Stimulated activated CD4-positive, alpha-beta T cell treated with anti-CD3 and anti-CD28 coated beads, Interleukin-1b, Interleukin-23, amount 100 ng/mL, for 48 hours (primary cell): ENCODE measurements at regions not wholly inside any gene's neighbourhood (a gene's known extent, or its start where the extent isn't known, plus 50 kb on each side); places are given as distances from the start of the nearest gene placed in this dataset.
"Not testable (repeated sequence)": the region's sequence is repeated elsewhere in the genome, so short reads cannot be mapped to it uniquely, and the experiment has no call there.

ENCODE experiments used
- DNase-seq: peaks from one replicate; pipeline ENCODE4 v3.0.0-alpha.2; 2020

DNA sequence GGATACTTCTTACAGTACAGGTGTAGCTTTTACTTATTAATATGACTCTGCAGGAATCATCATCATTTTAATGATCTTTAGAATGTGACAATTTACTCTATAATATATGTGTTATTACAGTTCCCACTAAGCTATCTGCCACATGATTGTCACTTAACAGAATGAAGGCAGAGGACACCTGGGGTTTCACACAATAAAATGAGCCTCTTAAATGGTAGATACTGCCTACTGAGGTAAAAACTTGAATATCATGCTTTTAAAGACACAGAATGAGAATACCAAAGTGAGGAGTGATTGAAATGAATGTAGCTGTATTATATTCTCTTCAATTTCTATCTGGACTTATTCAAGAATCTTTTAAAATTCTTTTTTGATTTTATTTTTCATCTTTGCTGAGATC lies 1255.3 kb upstream of the LRRN3 start:
- no peak for DNase-seq

DNA sequence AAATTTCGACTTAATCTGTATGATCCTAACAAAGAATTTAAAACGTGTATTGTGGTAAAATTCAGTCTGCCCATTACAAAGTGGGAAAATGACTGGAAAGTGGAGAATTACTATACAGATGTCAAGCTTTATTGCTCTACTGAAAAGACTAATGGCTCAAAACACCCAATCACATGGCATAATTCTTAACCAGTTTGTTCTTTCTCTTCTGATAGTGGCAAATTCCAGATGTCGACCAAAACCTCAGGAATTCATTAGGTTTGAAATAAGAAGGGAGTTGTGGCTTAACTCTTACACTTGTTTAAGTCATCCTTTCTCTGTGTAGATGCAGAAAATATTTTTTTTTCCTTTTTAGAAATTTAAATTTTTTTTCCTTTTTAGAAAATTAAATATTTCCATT lies 1254.9 kb upstream of the LRRN3 start:
- no peak for DNase-seq

DNA sequence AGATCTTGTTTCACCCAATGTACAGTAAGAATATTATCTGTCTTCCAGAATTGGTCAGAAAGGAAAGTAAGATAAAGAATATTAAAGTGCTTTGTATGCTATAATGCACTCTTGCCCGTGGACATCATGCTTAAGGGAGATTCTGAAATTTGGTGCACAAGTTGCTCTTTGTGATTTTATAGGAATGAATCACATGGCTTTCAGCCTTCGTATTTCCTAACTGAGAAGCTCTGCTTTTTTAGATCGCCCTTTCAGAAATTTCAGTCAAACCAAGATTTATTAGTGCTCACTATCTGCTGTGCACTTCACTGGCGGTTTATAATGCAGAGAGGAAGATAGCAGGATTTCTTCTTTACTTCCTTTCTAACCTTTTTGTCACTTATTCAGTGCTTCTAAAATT lies 1248.5 kb upstream of the LRRN3 start:
- DNase-seq = no peak

DNA sequence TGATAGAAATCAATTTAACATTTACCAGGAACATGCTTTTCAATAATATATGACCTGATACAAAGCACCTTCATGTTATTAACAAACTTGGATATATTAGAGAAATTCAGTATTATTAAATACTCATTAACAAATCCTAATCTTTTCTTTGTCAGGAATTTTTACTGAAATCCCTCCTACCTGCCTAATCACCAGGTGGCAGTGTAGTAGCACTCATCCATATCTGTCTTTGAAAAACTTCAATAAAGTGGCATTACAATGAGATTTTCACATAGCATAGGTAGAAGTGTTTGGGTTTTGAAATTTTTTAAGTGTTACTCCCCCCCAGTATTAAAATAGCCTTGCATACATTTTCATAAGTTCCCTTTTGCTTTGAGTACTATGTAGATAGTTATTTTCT lies 1246.6 kb upstream of the LRRN3 start:
- DNase-seq = no peak

DNA sequence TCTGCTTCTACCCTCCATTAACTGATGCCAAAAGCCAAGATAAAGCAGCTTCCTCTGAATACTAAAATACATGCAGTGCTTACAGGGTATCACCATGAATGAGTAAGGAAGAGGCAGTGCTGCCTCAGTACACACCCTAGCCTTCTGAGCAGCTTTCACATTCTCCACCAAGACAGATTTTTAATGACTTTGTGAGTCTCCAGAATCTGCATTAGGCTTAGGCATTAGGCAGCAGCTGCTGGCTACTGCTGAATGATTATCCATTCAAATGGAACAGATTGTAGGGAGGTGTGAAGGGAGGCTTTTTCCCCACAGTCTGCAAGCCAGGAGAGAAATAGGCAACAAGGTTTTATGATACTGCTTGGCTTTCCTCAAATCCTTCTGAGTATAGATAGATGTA lies 1226.7 kb upstream of the LRRN3 start:
- no peak for DNase-seq

DNA sequence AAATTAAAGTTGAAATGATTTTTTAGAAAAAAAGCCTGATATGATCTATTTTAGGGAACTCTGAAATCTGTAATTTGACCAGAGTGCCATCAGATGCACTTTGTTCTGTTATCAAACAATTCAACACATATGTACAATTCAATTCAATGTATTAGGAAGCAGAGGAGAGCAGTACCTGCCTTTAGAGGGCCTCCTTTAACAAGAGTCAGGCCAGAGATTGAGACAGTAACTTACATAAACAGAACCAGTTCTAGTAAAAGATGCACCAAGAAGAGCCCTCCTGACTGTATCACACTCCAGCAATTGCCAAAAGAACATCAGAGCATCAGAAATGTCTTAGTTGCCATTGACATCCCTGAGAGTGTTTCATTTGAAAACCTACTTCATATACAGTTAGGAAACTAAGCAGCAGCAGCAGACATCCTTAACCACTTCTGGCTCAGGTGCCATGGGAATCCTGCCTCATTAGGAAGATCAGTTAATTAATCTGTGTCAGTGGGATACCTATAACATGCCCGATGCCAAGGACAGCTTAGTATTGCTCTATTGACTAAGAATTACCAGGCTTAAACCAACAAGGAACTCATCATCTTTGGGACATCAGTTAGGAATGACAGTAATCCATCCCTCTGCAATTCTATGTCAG lies 1222.6 kb upstream of the LRRN3 start:
- DNase-seq = no peak

DNA sequence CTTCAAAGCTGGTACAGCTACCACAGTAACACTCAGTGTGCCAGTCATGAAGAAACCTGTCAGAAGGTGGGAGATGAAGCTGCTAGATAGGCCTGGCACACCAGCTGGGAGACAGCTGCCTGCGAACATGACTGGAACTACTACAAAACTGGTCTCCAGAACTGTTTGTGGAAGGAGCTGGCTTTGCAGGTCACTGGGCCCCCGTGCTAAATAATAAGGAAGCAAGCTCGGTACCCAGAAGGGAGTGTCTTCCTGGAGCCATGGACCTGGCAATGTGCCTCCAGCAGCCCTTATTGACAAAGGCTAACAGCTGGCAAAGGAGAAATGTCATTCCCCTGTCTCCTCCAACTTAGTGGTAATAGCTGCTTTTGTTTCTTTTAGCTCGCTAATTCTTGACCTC lies 1217.6 kb upstream of the LRRN3 start:
- no peak for DNase-seq

DNA sequence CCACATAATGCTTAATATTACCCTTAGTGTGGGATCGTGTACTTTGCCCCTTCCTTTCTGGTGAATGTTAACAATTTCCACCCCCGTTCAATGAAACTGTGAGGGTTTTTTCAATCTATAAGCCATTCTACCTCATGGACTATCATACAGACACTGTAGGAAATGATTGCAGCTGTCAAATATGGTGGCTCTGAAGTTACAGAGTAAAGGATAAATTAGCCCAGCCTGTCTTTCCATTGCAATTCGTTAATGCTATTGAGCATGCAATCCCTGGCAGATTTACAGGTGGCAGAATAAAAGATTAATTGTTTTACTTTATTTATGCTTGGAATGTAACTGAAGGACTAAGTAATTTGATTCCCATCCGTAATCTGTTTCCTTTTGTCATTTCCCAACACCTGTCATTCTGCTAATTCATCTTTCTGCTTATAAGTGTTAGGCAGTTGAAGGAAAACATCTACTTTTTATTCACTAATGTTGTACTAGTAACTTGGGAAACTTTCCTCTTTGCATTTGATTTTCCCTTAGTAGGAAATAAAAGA lies 1211.6 kb upstream of the LRRN3 start:
- no peak for DNase-seq

DNA sequence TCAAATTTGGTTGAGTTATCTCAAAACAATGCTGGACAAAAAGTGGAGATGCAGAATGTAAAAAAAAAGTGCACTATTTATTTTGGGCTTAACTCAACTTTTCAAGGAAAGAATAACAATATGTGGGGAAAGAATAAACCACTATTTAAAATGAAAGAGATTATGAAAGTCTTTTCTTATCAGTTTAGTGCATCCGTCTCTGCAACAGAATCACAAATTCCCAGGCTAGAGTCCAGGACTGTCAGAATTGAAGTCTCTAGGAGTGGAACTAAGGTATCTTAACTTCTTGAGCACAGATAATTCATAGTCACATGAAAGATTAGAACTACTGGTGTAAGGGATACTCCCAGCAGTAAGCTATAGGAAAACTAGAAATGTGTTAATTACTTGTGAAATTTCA lies 1200.3 kb upstream of the LRRN3 start:
- DNase-seq = no peak

DNA sequence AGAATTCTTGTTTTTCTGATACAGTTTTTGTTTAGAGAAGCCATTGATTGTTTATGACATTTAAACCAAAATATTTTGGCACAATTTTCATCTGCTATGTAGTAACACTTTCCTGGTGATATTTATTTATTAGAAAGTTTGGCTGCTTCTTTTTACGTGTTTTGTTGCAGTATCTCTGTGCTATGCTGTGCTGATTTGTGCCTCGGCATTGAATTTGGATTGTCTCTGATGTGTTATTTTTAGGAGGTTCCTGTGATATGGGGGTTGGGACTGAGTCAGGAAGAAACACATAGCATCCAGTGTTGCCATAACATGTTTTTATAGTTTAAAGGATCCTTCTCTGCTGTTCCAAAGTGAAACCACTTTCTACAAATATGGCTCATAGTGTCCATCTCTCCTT lies 1197.7 kb upstream of the LRRN3 start:
- DNase-seq = no peak

DNA sequence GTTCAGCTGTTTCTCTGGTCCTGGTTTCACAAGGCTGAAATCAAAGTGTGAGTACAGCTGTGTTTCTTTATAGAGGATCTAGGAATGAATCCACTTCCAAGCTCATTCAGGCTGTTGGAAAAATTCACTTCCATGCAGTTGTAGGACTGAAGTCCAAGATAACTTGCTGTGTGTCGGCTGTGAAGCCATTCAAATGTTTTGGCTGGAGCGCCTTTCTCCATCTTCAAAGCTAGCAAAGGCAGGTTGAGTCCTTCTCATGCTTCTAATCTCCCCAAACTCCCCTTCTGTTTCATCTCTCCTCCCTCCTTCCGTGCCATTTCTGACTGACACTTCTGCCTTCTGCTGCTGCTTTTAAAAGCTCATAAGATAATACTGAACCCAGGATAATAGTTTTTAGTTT lies 1195.4 kb upstream of the LRRN3 start:
- no peak for DNase-seq

DNA sequence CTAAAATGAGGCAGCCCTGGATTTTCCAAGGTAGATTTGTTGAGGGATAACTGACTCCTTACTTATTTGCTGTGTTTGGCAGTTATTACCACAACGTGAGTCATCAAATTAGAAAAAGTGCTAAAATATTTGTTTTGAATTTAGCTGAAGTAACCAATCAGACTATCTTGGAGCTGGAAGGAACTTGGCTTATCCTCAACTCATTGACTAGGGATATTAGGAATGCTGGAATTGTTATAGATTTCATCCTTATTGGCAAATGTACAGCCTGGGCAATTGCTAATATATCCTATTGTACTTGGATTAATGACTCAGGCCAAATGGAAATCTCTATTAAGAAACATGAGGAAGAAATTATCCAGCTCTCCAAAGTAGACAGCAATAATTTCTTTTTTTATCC lies 1189.0 kb upstream of the LRRN3 start:
- DNase-seq = no peak

DNA sequence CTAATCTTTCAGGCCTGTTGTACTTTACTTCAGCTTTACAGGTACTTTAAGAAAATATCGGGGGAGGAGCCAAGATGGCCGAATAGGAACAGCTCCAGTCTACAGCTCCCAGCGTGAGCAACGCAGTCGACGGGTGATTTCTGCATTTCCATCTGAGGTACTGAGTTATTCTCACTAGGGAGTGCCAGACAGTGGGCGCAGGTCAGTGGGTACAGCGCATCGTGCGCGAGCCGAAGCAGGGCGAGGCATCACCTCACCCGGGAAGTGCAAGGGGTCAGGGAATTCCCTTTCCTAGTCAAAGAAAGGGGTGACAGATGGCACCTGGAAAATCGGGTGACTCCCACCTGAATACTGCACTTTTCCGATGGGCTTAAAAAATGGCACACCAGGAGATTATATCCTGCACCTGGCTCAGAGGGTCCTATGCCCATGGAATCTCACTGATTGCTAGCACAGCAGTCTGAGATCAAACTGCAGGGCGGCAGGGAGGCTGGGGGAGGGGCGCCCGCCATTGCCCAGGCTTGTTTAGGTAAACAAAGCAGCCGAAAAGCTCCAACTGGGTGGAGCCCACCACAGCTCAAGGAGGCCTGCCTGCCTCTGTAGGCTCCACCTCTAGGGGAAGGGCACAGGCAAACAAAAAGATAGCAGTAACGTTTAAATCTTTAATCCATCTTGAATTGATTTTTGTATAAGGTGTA lies 1185.4 kb upstream of the LRRN3 start:
- DNase-seq = not testable (repeated sequence)

DNA sequence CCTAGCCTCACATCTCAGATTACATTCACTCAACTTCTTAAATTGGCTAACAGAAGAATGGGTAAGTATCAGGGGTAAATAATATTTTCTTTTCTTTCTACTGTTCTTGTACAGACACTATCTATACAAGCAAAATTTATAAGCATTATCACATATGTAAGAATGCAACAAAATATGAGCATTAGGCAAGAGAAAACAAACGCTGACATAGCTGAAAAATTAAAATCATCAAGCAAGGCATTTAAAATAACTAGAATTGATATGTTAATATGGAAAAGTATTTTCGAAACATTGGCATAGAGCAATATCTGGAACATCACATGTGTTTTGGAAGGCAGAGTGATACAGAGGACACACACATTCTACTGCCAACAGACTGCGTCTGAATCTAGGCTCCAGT lies 1175.3 kb upstream of the LRRN3 start:
- DNase-seq = no peak

DNA sequence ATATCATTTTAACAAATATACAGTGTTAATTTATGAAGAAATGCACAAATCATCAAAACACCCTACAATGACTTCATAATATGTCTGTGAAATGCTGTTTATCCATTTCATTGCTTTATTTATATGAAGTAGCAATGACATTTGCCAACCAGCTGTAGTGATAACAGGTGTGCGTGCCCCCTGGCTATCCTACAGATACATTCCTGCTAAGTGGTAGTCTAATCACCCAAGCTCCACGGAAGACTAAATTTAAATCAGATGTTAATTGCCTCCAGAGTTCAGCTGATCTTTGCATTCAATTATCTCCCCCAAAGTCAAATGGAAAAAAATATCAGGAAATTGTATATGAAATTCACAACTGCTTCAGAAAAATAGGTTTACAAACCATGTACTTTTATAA lies 1164.2 kb upstream of the LRRN3 start:
- DNase-seq = no peak

DNA sequence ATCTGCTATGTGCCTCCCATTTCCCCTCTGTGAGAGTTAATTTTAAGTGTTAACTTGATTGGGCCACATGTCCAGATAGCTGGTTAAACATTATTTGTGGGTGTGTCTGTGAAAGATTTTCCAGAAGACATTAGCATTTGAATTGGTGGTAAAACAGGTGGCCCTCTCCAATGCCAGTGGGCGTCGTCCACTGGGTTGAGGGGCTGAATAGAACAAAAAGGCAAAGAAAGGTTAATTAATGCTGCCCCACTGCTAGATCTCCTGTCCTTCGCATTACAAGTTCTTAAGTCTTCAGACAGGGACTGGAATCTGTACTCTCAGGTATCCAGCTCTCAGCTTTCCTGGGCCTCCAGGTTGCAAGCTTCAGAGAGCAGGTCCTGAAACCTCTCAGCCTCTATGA lies 1160.9 kb upstream of the LRRN3 start:
- DNase-seq = no peak

DNA sequence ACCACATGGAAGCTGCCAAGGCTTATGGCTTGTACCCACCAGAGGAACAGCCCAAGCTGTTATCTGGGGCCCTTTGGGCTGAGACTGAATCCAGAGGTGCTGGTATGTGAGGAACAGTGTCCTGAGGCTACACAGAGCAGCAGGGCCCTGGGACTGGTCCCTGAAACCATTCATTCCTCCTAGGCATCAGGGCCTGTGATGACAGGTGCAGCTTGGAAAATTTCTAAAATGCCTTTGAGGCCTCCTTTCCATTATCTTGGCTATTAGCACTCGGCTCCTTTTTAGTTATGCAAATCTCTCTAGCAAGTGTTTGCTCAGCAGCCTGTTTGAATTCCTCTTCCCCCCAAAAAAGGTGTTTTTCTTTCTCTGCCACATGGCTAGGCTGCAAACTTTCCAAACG lies 1151.7 kb upstream of the LRRN3 start:
- DNase-seq = no peak

DNA sequence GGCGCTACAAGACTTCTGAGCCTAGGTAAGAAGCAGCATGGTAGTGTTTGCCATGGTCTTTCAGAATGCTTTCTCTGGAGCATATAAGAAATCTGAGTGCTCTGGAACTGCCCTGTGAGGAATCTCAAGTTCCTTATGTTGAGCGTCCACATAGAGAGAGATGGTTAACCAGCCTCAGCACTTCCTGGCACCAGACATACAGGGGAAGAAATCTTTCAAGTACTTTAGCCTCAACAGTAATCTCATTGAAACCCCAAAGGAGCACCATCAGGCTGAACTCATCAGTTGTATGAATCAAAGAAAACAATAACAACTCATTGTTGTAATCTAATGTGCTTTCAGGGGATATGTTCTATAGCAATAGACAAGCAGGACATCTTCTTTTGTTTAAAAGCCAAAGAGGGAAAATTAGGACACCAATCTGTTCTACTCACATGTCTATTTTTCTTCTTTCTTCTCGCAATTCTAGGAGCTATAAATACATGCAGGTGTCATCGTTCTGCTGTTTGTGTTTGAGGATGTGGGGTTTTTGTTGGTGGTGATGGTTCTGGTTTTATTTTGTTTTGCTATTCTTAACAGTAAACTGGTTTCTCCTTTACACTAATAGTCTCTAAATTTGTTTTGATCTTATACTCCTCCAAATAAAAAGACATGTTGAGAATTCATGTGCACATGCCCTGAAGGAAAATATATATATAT lies 1145.0 kb upstream of the LRRN3 start:
- DNase-seq = no peak

DNA sequence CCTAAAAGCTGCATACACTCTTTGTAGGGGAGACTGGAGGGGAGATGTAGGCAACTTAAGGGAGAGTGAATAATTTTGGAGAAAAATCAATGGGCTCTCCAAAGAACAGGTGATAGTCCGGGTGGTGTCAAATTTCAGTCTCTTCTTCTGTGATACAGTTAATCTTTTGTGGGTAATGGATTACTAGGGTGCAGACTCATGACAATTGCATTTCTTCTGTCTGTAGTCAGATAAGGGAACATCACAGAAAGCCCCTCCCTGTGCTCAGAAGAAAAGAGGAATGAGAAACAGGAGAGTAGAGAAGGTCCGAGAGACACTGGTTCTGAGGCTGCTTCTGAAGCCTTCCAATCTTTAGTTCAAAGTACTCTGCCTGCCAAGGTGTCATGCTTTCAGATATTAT lies 1140.7 kb upstream of the LRRN3 start:
- no peak for DNase-seq

DNA sequence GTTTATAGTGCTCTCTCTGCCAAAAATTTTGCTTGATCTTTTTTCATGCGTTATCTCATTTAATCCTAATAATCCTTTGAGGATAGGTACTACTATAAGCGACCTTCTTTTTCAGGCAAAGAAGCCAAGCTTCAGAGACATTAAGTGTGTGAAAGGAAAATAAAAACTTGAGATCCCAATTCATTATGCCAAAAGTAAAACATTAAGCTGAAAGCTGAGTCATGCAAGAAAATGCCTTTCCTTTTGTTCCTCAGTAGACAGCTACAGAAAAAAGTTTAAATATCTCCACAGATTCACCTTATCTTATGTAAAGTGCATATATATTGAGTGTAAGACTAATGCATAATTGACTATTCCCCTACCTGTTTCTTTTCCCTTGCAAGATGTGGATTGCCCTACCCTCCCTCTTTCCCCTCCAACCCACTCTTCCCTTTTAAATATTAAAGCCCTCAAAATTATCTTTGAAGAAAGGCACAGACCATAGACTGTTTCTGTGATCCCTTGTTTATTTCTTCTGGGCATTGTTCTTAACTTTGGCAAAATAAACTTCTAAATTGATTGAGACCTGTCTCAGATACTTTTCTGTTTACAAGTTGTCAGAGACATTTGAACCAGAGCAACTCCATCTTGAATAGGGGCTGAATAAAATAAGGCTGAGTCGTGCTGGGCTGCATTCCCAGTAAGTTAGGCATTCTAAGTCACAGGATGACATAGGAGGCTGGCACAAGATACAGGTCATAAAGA lies 1139.9 kb upstream of the LRRN3 start:
- DNase-seq = no peak

DNA sequence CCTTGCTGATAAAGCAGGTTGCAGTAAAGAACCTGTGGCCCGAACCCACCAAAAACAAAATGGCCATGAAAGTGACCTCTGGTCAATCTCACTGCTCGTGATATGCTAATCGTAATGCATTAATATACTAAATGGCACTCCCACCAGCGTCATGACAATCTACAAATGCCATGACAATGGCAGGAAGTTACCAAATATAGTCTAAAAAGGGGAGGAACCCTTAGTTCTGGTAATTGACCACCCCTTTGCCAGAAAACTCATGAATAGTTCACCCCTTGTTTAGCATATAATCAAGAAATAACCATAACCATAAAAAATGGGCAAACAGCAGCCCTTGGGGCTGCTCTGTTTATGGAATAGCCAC lies 1139.4 kb upstream of the LRRN3 start:
- DNase-seq = no peak

DNA sequence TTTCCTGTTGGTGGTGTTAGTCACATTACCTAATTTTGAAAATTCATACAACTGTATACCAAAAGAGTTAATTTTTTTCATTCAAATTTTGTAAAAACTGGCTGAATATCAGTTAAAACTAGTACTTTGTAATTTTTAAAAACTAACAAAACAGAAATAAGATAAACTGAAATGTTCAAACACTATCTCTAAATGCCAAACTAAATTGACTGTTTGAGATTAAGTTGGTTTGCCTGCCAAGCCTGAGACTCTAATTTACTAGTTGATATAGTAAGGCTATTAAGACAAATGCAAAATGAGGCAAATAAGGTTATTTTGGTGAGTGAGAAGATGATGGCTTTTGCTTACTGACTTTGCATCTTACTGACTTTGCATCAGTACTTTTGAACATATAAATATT lies 1134.9 kb upstream of the LRRN3 start:
- DNase-seq = no peak

DNA sequence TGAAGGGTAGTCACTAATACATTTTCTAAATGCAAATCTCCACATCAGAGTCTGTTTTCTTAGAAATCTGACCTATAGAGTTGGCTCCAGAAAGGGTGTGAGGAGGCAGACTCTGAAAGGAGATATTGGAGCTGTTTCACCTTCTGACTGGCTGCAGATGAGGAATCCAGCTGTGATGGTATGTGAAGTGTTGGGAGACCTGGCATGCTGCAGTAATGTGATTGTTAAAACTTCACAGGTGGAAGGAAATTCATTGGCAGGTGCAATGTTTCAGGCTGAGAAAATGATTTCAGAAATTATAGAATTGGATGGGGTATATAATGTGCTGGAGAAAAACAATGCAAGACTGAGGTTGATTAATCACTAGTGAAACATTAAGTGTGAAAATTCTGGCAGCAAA lies 1134.0 kb upstream of the LRRN3 start:
- DNase-seq = no peak

DNA sequence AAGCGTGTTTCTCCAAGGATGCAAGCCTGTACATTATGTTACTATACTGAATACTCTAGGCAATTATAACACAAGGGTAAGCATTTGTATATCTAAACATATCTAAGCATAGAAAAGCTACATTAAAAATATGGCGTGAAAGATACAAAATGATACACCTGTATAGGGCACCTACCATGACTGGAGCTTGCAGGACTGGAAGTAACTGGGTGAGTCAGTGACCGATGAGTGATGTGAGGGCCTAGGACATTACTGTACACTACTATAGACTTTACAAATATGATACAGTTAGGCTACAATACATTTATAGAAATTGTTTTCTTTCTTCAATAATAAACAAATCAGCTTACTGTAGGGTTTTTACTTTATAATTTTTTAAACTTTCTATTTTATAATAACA lies 1127.2 kb upstream of the LRRN3 start:
- no peak for DNase-seq
